ENCODE measurements at regions not wholly inside any gene's neighbourhood (a gene's known extent, or its start where the extent isn't known, plus 50 kb on each side); places are given as distances from the start of the nearest gene placed in this dataset.

DNA sequence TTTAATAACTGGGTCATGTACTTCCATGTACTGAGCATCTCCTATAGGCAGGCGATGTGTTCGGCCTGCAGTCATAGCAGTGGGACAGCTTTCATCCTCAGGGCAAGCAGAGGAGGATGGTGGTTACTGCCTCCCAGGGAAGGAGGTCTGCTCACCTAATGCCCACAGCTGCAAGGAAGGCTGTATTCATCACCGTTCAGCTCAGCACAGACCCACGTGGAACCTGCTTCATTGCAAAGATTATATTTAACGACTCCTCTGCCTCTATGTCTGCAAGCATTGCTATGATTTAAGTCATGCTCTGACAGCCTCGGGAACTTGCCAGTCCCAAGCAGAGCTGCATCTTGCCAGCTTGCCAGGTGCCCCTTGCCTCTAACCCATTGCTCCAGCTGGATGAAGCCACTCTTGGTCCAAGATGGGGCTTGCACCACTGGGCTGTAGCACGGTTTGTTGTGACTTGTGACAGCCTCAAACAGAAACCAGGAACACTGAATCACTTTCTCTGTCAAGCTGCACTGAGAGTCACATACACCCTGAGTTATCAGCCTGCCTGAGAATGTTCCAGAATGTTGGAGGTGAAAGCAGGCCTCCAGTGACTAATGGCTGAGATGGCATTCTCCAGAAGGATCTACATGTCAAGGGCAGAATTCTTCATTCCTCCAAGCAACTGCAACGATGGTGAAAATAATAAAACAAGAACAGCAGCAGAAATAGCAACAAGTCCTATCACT lies 651.1 kb upstream of the ID2 start:
- TF ChIP-seq POLR2AphosphoS5 (IDR thresholded peaks at IDR 0.05) = no peak
- TF ChIP-seq EP300 (IDR thresholded peaks at IDR 0.05) = no peak
- no peak for TF ChIP-seq CTCF (IDR thresholded peaks at IDR 0.05)
- no peak for TF ChIP-seq POLR2A (IDR thresholded peaks at IDR 0.05; ENCODE audit: low read depth)

Measured in esophagus muscularis mucosa (tissue), 4 donors.